HG03469 (cell line): ENCODE measurements at regions not wholly inside any gene's neighbourhood (a gene's known extent, or its start where the extent isn't known, plus 50 kb on each side); places are given as distances from the start of the nearest gene placed in this dataset.

Source experiments
- ATAC-seq: cut with Tn5 transposase; IDR thresholded peaks from one replicate; pipeline ENCODE4 v1.9.1; 2021; ENCODE audit warnings: mild to moderate bottlenecking, moderate library complexity, moderate number of reproducible peaks; ENCODE audit not compliant: unreplicated experiment

GRCh38 chr13:104869501-104869900 lies 1666.0 kb downstream of the EFNB2 start:
- ATAC-seq = no peak

- no peak for ATAC-seq
These were observed 1666.7 kb downstream of the EFNB2 start for GRCh38 chr13:104868806-104869205.

DNA sequence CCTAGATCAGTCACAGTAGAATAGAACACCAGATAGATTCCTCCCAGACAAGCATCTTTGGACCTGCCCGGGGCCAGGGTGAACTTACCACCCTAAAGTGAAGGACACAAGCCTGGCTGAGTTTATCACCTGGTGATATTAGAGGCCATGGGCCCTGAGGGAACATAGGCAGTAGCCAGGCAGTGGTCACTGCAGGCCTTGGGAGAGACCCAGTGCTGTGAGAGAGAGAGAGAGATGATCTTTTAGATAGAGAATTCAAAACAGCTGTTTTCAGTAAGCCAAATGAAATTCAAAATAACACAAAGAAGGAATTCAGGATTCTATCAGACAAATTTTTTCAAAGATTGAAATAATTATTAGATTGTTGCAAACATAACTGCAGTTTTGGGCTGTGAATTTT lies 1679.9 kb downstream of the EFNB2 start:
- no peak for ATAC-seq

GRCh38 chr13:104854698-104855097 lies 1680.8 kb downstream of the EFNB2 start:
- ATAC-seq = no peak

GRCh38 chr13:104854007-104854406 lies 1681.5 kb downstream of the EFNB2 start:
- ATAC-seq = no peak

DNA sequence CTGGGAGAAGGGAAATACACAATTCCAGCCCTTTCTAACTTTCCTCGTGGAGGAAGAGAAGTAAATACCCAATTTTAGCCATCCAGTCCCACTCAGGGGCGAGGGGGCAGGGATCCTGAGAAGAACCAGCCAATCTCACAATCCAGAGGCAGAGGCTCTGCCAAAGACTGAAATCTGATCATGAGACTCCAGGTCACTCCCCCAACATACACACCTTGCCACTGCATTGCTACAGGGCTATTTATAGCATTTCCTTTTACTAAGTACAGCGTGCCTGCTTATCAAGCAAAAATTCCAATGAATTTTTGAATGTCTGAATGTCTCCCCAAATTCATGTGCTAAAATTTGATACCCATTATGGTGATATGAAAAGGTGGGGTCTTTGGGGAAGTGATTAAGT lies 1687.5 kb downstream of the EFNB2 start:
- no peak for ATAC-seq

GRCh38 chr13:104843401-104843800 lies 1692.1 kb downstream of the EFNB2 start:
- ATAC-seq = no peak

DNA sequence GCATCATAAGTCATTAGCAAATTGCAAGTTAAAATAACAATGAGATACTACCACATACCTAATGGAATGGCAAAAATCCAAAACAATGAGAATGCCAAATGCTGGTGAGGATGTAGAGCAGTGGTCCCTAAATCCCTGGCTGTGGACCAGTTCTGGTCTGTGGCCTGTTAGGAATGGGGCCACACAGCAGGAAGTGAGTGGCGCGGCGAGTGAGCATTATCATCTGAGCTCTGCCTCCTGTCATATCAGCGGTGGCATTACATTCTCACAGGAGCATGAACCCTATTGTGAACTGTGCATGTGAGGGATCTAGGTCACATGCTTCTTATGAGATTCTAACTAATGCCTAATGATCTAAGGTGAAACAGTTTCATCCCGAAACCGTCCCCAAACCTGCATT lies 1694.4 kb downstream of the EFNB2 start:
- no peak for ATAC-seq

DNA sequence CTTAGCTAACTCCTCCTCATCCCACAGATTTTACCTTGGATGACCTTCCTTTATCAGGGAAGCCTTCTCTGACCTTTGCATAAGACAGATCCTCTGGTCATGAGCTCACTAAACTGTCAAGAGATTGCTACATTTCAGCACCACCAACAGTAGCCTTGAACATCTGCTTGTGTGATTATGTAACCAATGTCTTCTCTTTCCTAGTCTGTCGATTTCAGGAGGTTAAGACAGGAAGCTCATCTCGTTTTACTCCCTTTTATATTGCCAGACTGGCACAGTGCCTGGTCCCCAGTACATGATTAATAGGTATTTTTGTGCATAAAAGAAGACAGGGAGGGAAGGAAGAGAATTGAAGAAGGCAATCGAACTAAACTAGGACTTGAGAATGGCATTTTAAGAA lies 1697.7 kb downstream of the EFNB2 start:
- ATAC-seq = no peak

- ATAC-seq = no peak
These were observed 1702.2 kb downstream of the EFNB2 start for GRCh38 chr13:104833221-104833620.

DNA sequence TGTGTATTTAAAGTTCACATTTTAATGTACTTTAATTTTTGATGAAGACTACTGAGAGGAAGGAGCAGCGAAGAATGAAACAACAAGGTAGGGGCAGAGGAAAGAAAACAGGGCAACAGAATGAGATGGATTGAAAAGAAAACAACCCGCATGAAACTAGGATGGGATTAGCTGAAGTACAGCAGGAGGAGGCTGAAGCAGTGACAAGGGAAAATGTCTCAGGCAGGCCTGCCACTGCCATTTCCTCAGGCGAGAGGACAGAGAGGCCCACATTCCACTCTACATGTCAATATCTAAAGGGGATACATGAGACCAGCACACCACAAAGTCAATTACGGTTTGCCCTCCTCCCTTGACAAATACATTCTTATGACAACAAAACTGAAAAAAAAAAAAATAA lies 1703.2 kb downstream of the EFNB2 start:
- ATAC-seq = no peak

- no peak for ATAC-seq
These were observed 1703.6 kb downstream of the EFNB2 start for GRCh38 chr13:104831831-104832230.

GRCh38 chr13:104823709-104824108 lies 1711.8 kb downstream of the EFNB2 start:
- ATAC-seq = no peak

GRCh38 chr13:104823071-104823470 lies 1712.4 kb downstream of the EFNB2 start:
- no peak for ATAC-seq

DNA sequence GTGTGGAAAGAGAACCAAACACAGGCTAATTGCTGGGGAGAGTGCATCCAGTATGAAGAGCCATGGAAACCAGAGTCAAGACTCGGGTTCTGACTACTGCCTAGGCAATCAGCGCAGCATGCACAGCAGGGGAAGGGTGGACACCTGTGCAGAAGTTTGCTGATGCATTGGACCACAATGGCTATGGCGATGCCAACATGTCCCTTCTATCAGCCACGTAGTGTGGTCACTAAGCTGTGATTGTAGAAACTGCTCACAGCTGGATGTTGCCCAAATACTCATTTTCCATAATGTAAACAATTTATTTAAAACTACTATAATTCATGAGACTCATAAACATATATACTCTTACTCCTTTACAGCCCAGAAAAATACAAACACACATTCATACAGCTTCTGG lies 1718.2 kb downstream of the EFNB2 start:
- ATAC-seq = no peak

GRCh38 chr13:104816726-104817125 lies 1718.7 kb downstream of the EFNB2 start:
- no peak for ATAC-seq

- no peak for ATAC-seq
These were observed 1725.2 kb downstream of the EFNB2 start for GRCh38 chr13:104810242-104810641.

GRCh38 chr13:104809483-104809882 lies 1726.0 kb downstream of the EFNB2 start:
- no peak for ATAC-seq

DNA sequence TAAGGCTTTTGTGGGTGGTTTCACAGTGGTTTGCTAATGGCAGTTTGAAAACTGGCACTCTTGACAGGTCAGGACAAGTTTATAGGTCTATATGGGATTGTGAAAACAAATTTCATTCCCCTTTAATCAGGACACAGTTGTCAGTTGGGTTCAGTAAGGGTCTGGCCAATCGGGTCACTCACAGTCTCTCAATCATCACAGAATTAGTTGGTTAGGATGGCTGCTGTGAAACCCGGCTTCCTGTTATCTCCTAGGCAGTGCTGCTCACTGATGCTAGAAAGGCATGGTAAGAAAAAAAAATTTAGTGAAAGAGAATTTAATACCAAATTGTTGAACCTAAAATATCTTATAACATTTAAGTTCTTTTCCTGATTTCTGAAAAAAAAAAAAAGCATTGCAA lies 1730.1 kb downstream of the EFNB2 start:
- no peak for ATAC-seq

DNA sequence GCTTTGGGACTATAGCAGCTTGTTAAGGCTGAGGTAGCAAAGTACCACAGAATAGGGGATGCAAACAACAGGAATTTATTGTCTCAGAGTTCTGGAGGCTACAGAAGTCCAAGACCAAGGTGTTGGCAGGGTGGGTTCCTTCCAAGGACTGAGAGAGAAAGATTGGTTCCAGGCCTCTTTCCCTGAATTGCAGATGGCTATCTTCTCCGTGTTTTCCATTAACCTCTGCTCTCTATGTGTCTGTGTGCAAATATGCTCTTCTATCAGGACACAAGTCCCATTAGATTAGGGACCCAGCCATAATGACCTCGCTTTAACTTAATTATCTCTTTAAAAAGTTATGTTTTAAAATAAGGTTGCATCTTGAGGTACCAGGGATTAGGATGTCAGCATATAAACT lies 1732.9 kb upstream of the SLC10A2 start:
- no peak for ATAC-seq

GRCh38 chr13:104798486-104798885 lies 1732.3 kb upstream of the SLC10A2 start:
- no peak for ATAC-seq

GRCh38 chr13:104796581-104796980 lies 1730.4 kb upstream of the SLC10A2 start:
- ATAC-seq = no peak

GRCh38 chr13:104785952-104786351 lies 1719.7 kb upstream of the SLC10A2 start:
- ATAC-seq = no peak

- no peak for ATAC-seq
These were observed 1718.7 kb upstream of the SLC10A2 start for GRCh38 chr13:104784891-104785290.
